Loucy (cell line): ENCODE measurements at regions not wholly inside any gene's neighbourhood (a gene's known extent, or its start where the extent isn't known, plus 50 kb on each side); places are given as distances from the start of the nearest gene placed in this dataset.

Experiments
- EZH2phosphoT487 ChIP-seq: fragments of 200-600 bp; IDR thresholded peaks from 2 replicates; pipeline ENCODE4 v1.6.1; 2018; ENCODE audit warnings: antibody characterized with exemption, mild to moderate bottlenecking, moderate library complexity, borderline replicate concordance
- TF ChIP-seq, protein P1 (sequence below): fragments of 200-600 bp; sonication (generic); conservative IDR thresholded peaks from 2 replicates; pipeline ENCODE4 v1.5.1; 2014; ENCODE audit warnings: mild to moderate bottlenecking, antibody characterized with exemption, low read length

DNA sequence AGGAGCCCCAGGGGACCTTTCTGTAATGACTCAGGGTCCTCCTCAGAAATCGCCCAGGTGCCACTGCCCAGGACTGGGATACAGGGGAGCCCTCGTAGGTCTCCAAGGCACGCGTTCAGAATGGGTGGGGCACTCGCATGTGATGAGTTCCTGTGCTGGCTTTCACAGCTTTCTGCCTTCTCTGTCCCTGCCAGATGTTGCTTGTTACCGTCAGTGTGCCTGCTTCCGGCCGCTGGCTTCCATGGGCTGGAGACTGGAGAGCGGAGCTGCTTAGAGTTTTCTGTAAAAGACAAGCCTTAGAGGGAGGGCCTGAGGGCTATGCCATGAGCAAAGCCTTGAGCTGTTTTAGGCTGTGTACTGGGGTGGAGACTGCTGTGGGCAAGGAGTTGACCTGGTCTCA lies 75.0 kb upstream of the SLC24A4 start:
- TF ChIP-seq, protein P1, sequence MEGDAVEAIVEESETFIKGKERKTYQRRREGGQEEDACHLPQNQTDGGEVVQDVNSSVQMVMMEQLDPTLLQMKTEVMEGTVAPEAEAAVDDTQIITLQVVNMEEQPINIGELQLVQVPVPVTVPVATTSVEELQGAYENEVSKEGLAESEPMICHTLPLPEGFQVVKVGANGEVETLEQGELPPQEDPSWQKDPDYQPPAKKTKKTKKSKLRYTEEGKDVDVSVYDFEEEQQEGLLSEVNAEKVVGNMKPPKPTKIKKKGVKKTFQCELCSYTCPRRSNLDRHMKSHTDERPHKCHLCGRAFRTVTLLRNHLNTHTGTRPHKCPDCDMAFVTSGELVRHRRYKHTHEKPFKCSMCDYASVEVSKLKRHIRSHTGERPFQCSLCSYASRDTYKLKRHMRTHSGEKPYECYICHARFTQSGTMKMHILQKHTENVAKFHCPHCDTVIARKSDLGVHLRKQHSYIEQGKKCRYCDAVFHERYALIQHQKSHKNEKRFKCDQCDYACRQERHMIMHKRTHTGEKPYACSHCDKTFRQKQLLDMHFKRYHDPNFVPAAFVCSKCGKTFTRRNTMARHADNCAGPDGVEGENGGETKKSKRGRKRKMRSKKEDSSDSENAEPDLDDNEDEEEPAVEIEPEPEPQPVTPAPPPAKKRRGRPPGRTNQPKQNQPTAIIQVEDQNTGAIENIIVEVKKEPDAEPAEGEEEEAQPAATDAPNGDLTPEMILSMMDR: no peak
- no peak for TF ChIP-seq EZH2phosphoT487
